ENCODE measurements at regions not wholly inside any gene's neighbourhood (a gene's known extent, or its start where the extent isn't known, plus 50 kb on each side); places are given as distances from the start of the nearest gene placed in this dataset.

DNA sequence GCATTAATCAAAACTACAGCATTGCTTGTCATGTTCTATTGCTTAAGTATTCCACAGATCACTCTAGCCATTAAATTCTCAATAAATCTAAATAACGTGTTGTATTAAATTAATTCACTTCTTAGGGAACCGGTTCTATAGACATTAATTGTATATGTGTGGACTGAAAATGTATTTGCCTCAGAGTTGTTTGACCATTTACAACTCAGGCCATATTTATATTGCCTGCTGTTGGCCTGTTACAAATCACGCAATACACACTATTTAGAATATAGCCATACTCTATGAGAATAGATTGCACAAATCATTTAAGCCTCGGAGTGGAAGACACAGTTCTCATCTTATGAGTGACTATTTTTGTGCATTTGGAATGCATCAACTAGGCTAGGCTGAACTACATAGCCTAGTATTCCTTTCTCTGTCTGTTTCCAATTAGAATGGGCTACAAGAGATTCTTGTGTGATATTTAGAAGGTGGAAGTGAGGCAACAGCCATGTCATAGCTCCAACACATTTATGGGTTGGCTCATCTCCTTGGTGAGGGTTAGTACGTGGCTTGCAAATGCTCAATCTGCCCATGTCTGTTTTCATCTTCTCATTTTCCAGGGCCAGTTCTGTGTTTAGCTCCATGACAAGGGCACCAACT, 1116.1 kb downstream of the PCDH9 start:
- no peak for DNase-seq
- no peaks in the 10 kb centered on the region for H3K27me3 ChIP-seq
- 79 to 88% (median 80%) methylated on average over 5 of the region's 5 CpGs for WGBS, 3 donors
- intact Hi-C loops (cut with DNase I) = no loop called here
- no peaks in the 10 kb centered on the region for H3K36me3 ChIP-seq
- H3K4me1 ChIP-seq (ENCODE audit: insufficient read depth) = no peaks in the 10 kb centered on the region
- no peaks in the 10 kb centered on the region for H3K9me3 ChIP-seq
- TF ChIP-seq POLR2A (IDR thresholded peaks at IDR 0.05) = no peak
- no peak overlapping the region for H3K4me3 ChIP-seq
- no peak overlapping the region for H3K27ac ChIP-seq

DNA sequence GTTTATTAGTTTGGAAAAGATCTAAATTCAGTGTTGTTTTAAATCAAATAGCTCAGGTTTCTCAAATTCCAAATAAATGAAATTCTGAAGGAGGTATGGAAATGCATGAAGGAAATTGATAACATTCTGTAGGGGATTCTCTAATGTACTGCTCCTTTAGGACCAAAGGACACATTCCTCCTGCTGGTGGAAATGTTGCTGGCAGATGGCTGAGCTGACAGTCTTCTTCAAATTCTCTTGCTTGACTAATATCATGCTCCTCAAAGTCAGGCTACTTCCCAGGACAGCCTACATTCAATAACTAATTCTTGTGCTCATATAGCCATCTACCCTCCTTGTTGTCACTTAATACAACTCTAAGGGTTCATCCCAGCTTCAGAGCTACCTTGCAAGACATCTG, 1118.5 kb downstream of the PCDH9 start:
- intact Hi-C loops (cut with DNase I) = no loop called here
- H3K9me3 ChIP-seq = no peaks in the 10 kb centered on the region
- no peak overlapping the region for H3K27ac ChIP-seq
- no peak for DNase-seq
- no peaks in the 10 kb centered on the region for H3K36me3 ChIP-seq
- H3K27me3 ChIP-seq = no peaks in the 10 kb centered on the region
- TF ChIP-seq, protein P1, sequence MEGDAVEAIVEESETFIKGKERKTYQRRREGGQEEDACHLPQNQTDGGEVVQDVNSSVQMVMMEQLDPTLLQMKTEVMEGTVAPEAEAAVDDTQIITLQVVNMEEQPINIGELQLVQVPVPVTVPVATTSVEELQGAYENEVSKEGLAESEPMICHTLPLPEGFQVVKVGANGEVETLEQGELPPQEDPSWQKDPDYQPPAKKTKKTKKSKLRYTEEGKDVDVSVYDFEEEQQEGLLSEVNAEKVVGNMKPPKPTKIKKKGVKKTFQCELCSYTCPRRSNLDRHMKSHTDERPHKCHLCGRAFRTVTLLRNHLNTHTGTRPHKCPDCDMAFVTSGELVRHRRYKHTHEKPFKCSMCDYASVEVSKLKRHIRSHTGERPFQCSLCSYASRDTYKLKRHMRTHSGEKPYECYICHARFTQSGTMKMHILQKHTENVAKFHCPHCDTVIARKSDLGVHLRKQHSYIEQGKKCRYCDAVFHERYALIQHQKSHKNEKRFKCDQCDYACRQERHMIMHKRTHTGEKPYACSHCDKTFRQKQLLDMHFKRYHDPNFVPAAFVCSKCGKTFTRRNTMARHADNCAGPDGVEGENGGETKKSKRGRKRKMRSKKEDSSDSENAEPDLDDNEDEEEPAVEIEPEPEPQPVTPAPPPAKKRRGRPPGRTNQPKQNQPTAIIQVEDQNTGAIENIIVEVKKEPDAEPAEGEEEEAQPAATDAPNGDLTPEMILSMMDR (IDR thresholded peaks at IDR 0.05) = no peak
- no peak for TF ChIP-seq EP300 (IDR thresholded peaks at IDR 0.05)
- no peak for TF ChIP-seq POLR2A (IDR thresholded peaks at IDR 0.05)
- H3K4me3 ChIP-seq = no peak overlapping the region
- H3K4me1 ChIP-seq (ENCODE audit: insufficient read depth) = no peaks in the 10 kb centered on the region

DNA sequence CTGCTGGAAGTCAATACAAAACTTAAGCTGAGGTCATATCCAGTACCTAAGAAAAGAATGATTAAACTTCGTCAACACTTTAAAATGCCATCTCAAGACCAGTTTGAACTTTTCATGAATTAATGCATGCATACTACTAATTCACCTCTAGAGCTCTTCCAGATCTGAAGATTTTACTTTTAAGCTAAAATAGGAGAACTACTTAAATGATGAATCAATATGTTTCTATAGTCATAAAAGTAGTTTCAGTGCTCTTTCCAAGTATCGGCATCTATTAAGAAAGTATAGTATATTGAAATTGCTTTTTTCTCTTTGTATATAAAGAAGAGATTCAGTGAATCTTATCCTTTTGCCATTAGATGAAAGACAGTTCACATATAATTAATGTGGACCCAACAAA, 1123.9 kb downstream of the PCDH9 start:
- TF ChIP-seq EP300 (IDR thresholded peaks at IDR 0.05) (no peak), POLR2A (IDR thresholded peaks at IDR 0.05) (no peak)
- TF ChIP-seq, protein P1 (IDR thresholded peaks at IDR 0.05) = no peak
- no peaks in the 10 kb centered on the region for H3K27me3 ChIP-seq
- no peak overlapping the region for H3K4me3 ChIP-seq
- intact Hi-C loops (cut with DNase I) = no loop called here
- WGBS, 3 donors = 91 to 95% (median 93%) methylated on average over 2 of the region's 2 CpGs
- no peaks in the 10 kb centered on the region for H3K9me3 ChIP-seq
- H3K4me1 ChIP-seq (ENCODE audit: insufficient read depth) = no peaks in the 10 kb centered on the region
- H3K27ac ChIP-seq = no peak overlapping the region
- DNase-seq = no peak
- H3K36me3 ChIP-seq = no peaks in the 10 kb centered on the region

DNA sequence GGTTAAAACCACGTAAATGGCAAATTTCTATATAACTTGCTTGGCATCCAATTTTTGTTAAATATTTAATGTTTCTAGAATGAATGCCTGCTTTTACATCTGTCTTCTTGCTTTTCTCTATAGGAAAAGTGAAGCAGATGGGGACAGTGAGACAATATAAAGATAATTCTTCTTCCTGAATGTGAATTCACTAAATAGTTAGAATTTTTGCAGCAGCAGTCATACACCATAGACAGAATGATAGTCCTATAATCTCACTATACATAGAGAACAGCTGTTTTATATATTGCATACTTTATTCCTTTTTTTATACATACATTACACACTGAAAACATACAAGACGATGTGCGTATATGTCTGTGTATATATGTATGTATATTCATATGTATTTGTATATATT, 1127.3 kb downstream of the PCDH9 start:
- no peak for DNase-seq
- no peaks in the 10 kb centered on the region for H3K36me3 ChIP-seq
- no peaks in the 10 kb centered on the region for H3K4me1 ChIP-seq (ENCODE audit: insufficient read depth)
- no peaks in the 10 kb centered on the region for H3K27me3 ChIP-seq
- intact Hi-C loops (cut with DNase I) = no loop called here
- 90 to 98% (median 92%) methylated on average over 3 of the region's 3 CpGs for WGBS, 3 donors
- H3K4me3 ChIP-seq = no peak overlapping the region
- no peaks in the 10 kb centered on the region for H3K9me3 ChIP-seq
- H3K27ac ChIP-seq = no peak overlapping the region
- TF ChIP-seq POLR2A (IDR thresholded peaks at IDR 0.05) (no peak), EP300 (IDR thresholded peaks at IDR 0.05) (no peak)
- TF ChIP-seq, protein P1 (IDR thresholded peaks at IDR 0.05) = no peak

DNA sequence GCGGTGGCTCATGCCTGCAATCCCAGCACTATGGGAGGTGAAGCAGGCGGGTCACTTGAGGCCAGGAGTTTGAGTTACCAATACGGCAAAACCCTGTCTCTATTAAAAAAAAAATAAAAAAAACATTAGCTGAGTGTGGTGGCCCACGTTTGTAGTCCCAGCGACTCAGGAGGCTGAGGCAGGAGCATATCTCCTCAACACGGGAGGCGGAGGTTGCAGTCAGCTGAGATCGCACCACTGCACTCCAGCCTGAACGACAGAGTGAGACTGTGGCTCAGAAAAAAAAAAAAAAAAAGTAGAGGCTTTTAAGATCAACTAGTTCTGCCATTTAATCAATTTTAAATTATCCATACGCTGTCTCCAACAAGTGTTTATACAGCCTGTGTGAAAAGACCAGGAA, 1130.3 kb downstream of the PCDH9 start:
- TF ChIP-seq POLR2A (IDR thresholded peaks at IDR 0.05) (no peak), EP300 (IDR thresholded peaks at IDR 0.05) (no peak)
- TF ChIP-seq, protein P1 (IDR thresholded peaks at IDR 0.05) = no peak
- intact Hi-C loops (cut with DNase I) = no loop called here
- Histone ChIP-seq H3K4me3 (no peak overlapping the region), H3K4me1 (ENCODE audit: insufficient read depth) (no peaks in the 10 kb centered on the region), H3K36me3 (no peaks in the 10 kb centered on the region), H3K27ac (no peak overlapping the region), H3K9me3 (no peaks in the 10 kb centered on the region), H3K27me3 (no peaks in the 10 kb centered on the region)
- no peak for DNase-seq
- 85 to 93% (median 88%) methylated on average over 10 of the region's 10 CpGs for WGBS, 3 donors

Measured in ovary (tissue), 7 donors.